GM21423 (cell line): ENCODE measurements at regions not wholly inside any gene's neighbourhood (a gene's known extent, or its start where the extent isn't known, plus 50 kb on each side); places are given as distances from the start of the nearest gene placed in this dataset.
"Not testable (repeated sequence)": the region's sequence is repeated elsewhere in the genome, so short reads cannot be mapped to it uniquely, and the experiment has no call there.

ENCODE experiments used
- ATAC-seq: cut with Tn5 transposase; IDR thresholded peaks from one replicate; pipeline ENCODE4 v1.9.1; 2021; ENCODE audit warnings: mild to moderate bottlenecking, moderate library complexity; ENCODE audit not compliant: unreplicated experiment

- no peak for ATAC-seq
These were observed 193.9 kb downstream of the RTP5 start for GRCh38 chr2:242063436-242063835.

GRCh38 chr2:242063850-242064249, 194.3 kb downstream of the RTP5 start:
- no peak for ATAC-seq

GRCh38 chr2:242064364-242065250, 195.1 kb downstream of the RTP5 start:
- no peak for ATAC-seq

GRCh38 chr2:242065426-242065825, 195.9 kb downstream of the RTP5 start:
- no peak for ATAC-seq

GRCh38 chr2:242069018-242069417, 199.5 kb downstream of the RTP5 start:
- no peak for ATAC-seq

- not testable (repeated sequence) for ATAC-seq
These were observed 200.4 kb downstream of the RTP5 start for GRCh38 chr2:242069938-242070395.

GRCh38 chr2:242070726-242071125, 201.2 kb downstream of the RTP5 start:
- ATAC-seq: not testable (repeated sequence)

- ATAC-seq: not testable (repeated sequence)
These were observed 201.8 kb downstream of the RTP5 start for GRCh38 chr2:242071377-242071776.

GRCh38 chr2:242071936-242072335, 202.4 kb downstream of the RTP5 start:
- not testable (repeated sequence) for ATAC-seq

GRCh38 chr2:242075168-242075567, 205.6 kb downstream of the RTP5 start:
- ATAC-seq: no peak

- ATAC-seq: no peak
These were observed 206.2 kb downstream of the RTP5 start for GRCh38 chr2:242075696-242076095.

- ATAC-seq: not testable (repeated sequence)
These were observed 206.7 kb downstream of the RTP5 start for GRCh38 chr2:242076184-242076583.

GRCh38 chr2:242078426-242078825, 208.9 kb downstream of the RTP5 start:
- ATAC-seq: not testable (repeated sequence)

GRCh38 chr2:242079792-242080191, 210.3 kb downstream of the RTP5 start:
- not testable (repeated sequence) for ATAC-seq

- ATAC-seq: not testable (repeated sequence)
These were observed 211.2 kb downstream of the RTP5 start for GRCh38 chr2:242080575-242081214.

GRCh38 chr2:242084034-242084433, 214.5 kb downstream of the RTP5 start:
- ATAC-seq: not testable (repeated sequence)

- peak; percentile 25 for ATAC-seq
These were observed 215.6 kb downstream of the RTP5 start for GRCh38 chr2:242085024-242085674.

GRCh38 chr2:242085941-242086621, 216.6 kb downstream of the RTP5 start:
- peak; percentile 9 for ATAC-seq

- peak; percentile 32 for ATAC-seq
These were observed 218.5 kb downstream of the RTP5 start for GRCh38 chr2:242088044-242088443.

- peak; percentile 85 for ATAC-seq
These were observed 219.1 kb downstream of the RTP5 start for GRCh38 chr2:242088471-242089212.
